ENCODE measurements at regions not wholly inside any gene's neighbourhood (a gene's known extent, or its start where the extent isn't known, plus 50 kb on each side); places are given as distances from the start of the nearest gene placed in this dataset.

DNA sequence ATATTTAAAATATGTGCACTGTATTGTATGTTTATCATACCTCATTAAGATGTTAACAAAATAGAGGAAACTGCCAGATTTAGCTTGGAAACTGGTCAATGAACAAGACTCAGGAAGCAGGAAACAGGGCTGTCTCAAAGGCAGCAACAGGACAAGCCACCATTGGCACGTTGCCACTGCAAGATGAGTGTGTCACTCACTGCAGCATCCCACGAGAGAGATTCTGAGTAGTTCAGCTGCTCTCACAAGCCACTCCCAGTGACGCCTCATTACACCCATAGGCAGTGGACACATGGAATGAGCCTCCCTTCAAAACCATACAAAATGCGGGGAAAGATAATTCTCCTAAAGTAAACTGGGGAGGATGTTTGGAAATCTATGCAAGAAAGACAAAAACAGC, 181.9 kb upstream of the DLGAP1 start:
- DNase-seq, result peak; percentile 18 to 32

- no peak for DNase-seq
These were observed 176.1 kb upstream of the DLGAP1 start for GRCh38 chr18:4631239-4631638.

DNA sequence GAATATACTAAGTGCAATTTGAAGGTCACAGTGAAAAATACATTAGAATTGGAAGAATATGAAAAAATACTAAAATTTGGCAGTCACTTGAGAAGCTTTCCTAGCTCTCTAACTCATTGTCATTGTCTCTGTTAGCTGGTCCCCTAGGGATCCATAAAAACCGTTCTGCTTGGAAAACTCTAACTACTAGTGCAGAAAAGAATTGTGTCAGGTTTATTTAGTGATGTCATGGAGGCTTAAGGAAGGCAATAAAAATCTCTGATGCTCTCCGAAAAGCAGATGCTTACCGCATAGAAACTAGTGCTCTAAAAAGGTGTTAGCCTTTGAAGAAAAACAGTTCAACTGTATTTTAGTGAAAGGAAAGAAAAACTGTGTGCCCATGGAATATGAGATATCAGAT, 150.1 kb upstream of the DLGAP1 start:
- DNase-seq, result peak in 1 of 2 experiments; percentile 0

DNA sequence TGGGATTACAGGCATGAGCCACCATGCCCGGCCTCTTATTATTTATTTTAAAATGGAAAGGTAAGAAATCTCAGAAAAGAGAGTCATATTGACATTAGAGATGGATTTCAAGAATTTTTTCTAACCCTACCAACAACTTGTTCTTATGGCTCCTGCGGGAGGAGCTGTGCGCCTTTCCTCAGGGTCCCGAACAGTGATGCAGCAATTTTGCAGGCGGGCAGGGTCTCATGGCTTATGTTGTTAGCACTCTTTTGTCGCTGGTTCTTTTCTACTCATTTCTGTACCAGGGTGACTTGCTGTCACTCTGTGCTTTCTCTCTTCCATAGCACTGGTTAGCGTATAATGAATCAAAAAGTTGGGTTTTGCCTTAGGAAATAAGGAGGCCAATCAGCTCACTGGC, 148.8 kb upstream of the DLGAP1 start:
- no peak for DNase-seq

DNA sequence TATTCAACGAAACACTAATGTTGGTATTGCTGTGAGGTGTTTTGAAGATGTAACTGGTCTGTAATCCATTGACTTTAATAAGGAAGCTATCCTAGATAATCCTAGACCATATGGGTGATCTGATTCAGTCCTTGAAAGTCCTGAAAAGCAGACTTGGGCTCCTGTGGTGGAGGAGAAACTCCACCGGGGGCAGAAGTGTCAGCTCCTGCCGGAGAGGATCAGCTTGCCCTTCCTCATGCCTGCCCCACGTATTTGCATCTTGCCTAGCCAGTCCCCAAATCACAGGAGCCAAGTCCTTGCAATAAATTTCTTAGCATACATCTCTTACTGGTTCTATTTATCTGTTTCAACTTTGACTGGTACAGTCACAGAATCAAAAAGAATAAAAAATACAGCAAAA, 144.2 kb upstream of the DLGAP1 start:
- DNase-seq, result no peak

DNA sequence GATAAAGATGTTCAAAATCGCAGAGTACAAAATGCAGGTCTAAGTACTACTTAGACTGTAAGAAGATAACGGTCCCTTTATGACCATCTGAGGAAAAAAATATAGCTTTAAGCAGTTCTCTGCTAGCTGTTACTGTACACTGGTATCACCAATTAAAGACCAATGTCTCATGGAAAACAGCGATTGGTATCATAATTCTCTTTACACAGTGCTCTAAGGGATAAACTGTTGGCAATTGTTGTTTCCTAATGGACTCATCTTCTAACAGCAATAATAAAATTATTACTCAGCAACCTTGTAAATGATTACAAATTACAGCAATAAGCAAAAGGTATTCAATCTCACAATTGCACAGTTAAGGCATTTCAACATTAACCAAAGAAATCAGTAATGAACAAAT, 142.2 kb upstream of the DLGAP1 start:
- no peak for DNase-seq

GRCh38 chr18:4593895-4594294, 138.8 kb upstream of the DLGAP1 start:
- no peak for DNase-seq

DNA sequence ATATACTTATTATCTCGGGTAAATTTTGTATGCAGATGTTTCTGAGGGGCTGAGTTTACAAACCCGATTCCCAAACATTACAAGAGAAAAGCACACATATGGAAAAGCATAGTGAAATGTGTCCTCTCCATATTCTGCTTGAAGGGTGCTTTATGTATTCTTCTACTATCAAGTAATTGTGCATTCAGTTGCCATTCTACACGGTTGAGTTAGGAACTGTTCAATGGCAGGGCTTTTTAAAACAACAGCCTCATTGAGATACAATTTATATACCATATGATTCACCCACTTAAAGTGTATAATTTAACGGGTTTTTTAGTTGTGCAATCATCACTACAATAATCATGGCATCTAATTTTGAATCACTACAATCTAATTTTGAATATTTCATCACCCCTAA, 138.4 kb upstream of the DLGAP1 start:
- no peak for DNase-seq

GRCh38 chr18:4589056-4589800, 134.1 kb upstream of the DLGAP1 start:
- no peak for DNase-seq

GRCh38 chr18:4587204-4587603, 132.1 kb upstream of the DLGAP1 start:
- no peak for DNase-seq

- no peak for DNase-seq
These were observed 131.6 kb upstream of the DLGAP1 start for GRCh38 chr18:4586731-4587130.

DNA sequence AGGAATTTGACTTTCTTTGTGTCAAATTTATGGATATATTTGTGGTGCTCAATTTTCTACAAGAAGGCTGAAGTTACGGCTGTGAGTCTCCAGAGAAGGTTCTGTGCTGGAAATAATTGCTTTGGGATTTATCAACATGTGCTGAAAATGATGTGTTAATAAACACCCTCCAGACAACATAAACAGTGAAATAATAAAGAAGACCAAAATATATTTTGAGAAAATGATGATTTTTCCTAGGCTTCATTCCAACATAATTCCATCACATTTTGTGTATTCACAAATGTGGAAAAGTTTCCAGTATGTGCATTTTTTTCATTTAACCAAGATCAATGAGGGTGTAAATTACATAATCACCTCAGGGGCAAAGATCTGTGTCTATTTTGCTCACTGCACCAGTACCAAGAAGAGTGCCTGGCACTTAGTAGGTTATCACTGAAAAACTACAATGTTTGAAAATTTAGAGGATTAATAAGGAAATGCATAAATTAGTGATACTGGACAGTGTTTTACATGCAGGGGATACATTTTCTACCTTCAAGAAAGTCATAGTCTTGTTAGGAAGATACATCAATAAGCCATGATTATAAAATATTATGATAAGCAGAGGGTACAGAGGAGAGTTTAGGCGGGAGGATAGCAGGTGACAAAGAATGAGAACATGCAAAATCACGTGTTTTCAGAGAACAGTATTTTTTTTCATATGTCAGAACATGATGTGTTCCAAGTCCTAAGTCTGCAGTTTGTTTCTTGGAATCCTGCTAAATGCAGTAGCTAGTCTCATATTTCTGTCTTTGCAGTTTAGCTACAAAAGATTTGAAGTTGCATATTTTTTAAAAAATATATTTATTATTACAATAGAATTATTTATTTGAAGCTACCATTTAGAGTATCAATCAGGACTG, 127.6 kb upstream of the DLGAP1 start:
- DNase-seq, result no peak

GRCh38 chr18:4581966-4582365, 126.9 kb upstream of the DLGAP1 start:
- DNase-seq, result no peak

- no peak for DNase-seq
These were observed 123.3 kb upstream of the DLGAP1 start for GRCh38 chr18:4578449-4578848.

GRCh38 chr18:4573735-4574134, 118.6 kb upstream of the DLGAP1 start:
- DNase-seq, result no peak

DNA sequence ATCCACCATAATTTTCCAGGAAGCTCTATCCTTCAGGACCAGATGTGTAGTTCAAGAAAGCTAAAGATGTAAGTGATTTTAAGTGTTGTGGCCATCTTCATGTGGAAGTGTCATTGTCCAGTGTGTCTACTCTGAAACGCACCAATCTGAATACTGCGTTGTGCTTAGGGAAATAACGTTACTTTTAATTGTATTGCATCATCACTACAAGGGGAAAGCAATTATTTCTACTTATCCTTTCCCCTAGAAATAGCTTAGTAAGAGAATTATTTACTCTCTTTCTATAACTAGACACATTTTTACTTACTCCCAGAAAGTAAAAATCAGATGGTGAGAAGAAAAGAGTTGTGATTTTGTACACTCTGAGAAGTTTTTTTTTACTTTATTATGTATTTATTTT, 102.4 kb upstream of the DLGAP1 start:
- DNase-seq, result no peak

DNA sequence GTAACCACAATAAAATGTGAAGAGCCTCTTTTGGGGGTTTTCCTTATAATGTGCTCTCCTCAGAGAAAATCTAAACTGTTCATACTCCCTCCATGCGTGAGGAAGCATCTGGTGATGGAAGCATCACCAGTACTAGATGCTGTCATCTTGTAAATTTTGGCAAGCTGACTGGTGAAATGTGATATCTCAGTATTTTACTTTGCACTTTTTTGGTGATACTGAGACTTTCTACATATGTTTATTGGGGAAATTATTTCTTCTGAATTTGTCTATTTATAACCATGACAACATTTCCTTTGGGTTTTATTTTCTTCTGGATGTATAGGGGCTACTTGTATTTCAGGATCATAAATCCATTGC, 95.9 kb upstream of the DLGAP1 start:
- no peak for DNase-seq

DNA sequence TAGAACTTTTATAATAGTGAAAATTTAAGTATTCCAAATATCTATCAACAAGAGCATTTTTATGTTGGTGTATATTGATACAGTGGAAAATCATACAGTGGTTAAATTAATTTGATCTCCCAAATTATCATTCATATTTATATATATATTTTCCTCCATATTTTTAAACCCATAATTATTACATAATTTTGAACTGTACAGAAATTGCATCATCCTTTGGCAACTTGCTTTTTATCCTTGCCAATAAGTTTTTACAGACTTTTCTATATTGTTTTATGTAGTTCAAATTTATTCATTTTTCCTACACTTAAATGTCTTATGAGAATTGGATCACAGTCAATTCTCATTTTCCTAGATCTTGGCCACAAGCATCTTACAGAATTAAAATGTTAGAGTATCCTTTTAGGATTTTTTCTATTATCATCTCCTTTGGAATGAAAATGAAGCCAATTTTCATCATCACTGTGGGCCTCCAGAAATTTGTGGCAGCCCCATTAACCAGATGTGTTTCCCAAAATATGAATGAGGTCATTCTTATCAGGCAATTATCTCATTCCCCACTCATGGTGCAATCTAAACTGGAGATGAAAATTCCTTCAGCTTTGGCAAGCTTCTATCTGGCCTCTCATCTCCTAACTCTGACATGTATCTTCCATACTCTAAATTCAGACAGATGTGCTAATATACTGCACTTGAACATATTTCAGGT, 94.2 kb upstream of the DLGAP1 start:
- DNase-seq, result no peak

GRCh38 chr18:4547126-4547525, 92.0 kb upstream of the DLGAP1 start:
- no peak for DNase-seq

DNA sequence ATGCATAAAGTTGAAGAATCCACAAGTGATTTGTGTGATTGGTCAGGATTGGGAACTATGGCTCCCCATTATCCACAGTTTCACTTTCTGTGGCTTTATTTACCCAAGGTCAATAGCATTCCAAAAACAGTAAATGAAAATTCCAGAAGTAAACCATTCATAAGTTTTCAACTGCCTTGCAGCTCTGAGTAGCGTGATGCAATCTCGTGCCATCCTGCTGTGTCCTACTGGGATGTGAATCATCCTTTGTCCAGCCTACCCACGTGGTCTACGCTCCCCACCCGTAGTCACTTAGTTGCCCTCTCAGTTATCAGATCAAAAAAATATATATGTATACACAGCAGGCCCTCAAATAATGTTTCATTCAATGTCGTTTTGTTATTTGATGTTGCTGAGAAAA, 89.0 kb upstream of the DLGAP1 start:
- DNase-seq, result no peak

DNA sequence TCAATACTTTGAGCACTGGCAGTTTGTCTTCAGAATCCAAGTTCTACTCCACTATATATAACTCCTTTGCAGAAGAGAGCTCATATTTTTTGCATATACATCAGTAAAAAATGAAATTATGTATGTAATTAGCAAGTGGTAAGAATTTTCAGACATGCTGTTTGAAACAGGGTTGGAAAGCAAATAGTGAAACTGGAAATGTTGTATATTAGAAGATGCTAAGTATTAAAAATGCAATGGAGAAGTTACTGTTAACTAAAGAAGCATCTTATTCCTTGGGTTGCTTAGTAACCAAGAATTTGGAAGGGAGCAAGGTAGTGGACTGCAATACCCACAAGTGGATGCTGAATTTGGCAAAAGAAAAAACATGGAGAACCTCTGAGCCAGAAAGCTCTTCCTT, 88.6 kb upstream of the DLGAP1 start:
- no peak for DNase-seq

- DNase-seq, result no peak
These were observed 86.5 kb upstream of the DLGAP1 start for GRCh38 chr18:4541588-4541987.

DNA sequence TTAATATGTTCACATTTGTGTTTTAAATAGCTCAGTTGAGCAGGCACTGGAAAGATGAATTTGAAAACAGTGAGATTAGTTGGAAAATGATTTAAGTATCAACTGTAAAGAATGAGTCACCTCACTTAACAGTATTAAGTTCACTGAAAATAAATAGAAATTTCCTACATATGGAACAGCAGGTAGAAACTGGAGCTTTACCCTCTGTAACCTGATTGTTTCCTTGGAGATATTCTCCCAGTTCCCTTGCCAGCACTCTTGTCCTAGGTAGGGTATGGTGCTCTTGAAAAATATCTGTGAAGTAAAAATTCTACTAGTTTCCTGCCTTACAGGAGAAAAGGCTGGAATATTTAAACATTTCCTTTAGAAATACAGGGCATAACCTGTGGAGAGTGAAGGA, 81.3 kb upstream of the DLGAP1 start:
- no peak for DNase-seq

DNA sequence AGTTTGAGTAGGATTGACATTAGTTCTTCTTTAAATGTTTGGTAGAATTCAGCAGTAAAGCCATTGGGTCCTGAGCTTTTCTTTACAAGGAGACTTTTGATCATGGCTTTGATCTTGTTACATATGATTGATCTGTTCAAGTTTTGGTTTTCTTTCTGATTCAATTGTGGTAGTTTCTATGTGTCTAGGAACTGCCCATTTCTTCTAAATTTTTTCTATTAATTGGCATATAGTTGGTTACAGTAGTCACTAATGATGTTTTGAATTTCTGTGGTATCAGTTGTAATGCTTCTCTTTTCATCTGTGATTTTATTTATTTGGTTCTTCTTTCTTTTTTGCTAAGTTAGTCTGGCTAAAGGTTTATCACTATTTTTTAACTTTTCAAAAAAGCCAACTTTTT, 73.3 kb upstream of the DLGAP1 start:
- DNase-seq, result no peak
